ENCODE measurements at regions not wholly inside any gene's neighbourhood (a gene's known extent, or its start where the extent isn't known, plus 50 kb on each side); places are given as distances from the start of the nearest gene placed in this dataset.

DNA sequence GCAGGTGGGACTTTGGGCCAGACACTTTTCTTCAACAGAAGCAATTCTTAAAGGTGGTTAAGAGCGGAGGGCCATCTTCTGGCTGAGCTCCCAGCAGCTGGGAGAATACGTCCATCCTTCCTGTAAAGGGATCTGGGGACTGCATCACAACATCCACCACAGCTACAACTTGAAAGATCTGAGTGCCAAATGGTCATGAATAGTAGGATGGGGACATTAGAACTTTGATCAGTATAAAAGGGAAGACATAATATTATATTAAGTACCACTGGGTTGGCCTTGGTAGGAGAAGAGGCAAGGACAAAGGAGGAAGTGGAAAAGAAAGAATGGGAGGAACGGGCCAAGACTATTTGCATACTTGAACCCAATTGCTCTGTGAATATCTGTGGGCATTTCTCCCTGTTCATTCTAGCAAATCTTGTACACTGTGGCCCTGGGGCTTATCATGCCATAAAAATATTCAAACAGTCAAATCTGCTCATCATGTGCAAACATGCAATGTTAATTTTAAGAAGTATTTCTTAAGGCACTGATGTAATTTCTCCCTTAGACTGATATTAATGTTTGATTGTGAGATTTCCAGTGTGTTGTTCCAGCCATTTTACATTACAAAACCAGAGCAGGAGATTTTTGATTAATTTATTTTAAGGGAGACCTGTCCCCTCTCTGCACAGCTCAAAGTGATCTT, 65.5 kb upstream of the CREB5 start:
- TF ChIP-seq, protein P1, sequence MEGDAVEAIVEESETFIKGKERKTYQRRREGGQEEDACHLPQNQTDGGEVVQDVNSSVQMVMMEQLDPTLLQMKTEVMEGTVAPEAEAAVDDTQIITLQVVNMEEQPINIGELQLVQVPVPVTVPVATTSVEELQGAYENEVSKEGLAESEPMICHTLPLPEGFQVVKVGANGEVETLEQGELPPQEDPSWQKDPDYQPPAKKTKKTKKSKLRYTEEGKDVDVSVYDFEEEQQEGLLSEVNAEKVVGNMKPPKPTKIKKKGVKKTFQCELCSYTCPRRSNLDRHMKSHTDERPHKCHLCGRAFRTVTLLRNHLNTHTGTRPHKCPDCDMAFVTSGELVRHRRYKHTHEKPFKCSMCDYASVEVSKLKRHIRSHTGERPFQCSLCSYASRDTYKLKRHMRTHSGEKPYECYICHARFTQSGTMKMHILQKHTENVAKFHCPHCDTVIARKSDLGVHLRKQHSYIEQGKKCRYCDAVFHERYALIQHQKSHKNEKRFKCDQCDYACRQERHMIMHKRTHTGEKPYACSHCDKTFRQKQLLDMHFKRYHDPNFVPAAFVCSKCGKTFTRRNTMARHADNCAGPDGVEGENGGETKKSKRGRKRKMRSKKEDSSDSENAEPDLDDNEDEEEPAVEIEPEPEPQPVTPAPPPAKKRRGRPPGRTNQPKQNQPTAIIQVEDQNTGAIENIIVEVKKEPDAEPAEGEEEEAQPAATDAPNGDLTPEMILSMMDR (tag by site-specific recombination; IDR thresholded peaks at IDR 0.05): no peak
- TF ChIP-seq ZNF114 (tag by site-specific recombination; IDR thresholded peaks at IDR 0.05): no peak
- TF ChIP-seq, protein P2, sequence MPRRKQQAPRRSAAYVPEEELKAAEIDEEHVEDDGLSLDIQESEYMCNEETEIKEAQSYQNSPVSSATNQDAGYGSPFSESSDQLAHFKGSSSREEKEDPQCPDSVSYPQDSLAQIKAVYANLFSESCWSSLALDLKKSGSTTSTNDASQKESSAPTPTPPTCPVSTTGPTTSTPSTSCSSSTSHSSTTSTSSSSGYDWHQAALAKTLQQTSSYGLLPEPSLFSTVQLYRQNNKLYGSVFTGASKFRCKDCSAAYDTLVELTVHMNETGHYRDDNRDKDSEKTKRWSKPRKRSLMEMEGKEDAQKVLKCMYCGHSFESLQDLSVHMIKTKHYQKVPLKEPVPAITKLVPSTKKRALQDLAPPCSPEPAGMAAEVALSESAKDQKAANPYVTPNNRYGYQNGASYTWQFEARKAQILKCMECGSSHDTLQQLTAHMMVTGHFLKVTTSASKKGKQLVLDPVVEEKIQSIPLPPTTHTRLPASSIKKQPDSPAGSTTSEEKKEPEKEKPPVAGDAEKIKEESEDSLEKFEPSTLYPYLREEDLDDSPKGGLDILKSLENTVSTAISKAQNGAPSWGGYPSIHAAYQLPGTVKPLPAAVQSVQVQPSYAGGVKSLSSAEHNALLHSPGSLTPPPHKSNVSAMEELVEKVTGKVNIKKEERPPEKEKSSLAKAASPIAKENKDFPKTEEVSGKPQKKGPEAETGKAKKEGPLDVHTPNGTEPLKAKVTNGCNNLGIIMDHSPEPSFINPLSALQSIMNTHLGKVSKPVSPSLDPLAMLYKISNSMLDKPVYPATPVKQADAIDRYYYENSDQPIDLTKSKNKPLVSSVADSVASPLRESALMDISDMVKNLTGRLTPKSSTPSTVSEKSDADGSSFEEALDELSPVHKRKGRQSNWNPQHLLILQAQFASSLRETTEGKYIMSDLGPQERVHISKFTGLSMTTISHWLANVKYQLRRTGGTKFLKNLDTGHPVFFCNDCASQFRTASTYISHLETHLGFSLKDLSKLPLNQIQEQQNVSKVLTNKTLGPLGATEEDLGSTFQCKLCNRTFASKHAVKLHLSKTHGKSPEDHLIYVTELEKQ (tag by site-specific recombination; IDR thresholded peaks at IDR 0.05; ENCODE audit: borderline replicate concordance): no peak
- no peak for TF ChIP-seq IKZF3 (tag by site-specific recombination; IDR thresholded peaks at IDR 0.05)
- no peak for TF ChIP-seq KLF16 (tag by site-specific recombination; IDR thresholded peaks at IDR 0.05)
